ENCODE measurements at regions not wholly inside any gene's neighbourhood (a gene's known extent, or its start where the extent isn't known, plus 50 kb on each side); places are given as distances from the start of the nearest gene placed in this dataset.

DNA sequence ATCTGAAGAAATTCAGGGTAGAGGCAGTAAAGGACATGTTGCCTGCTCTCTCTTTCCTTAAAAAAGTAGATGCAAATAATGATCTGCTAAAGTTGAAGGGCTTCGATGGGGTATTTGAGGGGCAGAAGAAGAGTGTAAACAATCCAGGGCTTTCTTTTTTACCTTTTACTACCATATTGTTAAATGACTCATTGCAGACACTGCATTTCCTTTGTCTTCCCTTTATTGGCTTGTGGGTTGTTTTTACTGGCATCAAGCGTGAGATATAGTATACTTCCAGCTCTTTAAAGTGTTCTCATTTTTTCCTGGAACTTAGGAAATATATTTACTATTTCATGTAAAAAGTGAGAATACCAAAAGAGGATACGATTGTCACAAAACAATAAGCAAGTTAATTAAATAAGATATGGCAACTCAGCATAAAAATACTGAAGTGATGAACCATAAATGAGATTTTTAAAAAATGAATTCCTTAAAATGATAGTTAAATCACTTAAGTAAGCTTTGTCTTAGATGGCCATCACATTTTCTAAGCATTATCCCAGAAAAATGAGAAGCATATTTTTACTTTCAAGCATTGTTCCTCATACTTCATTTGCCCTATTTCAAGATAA is 72.3 kb upstream of the KRAS start:
- Histone ChIP-seq H3K9ac (ENCODE audit: low read length) (peak overlapping the region; percentile 16), H3K27me3 (ENCODE audit: insufficient read depth, low read length) (no peaks in the 10 kb centered on the region), H3K4me2 (ENCODE audit: low read length) (peak overlapping the region; percentile 68), H3K36me3 (ENCODE audit: insufficient read depth, low read length) (no peaks in the 10 kb centered on the region), H4K20me1 (ENCODE audit: insufficient read depth, low read length) (no peaks in the 10 kb centered on the region), H3K27ac (ENCODE audit: low read depth, low read length) (peak overlapping the region; percentile 46), H2AFZ (ENCODE audit: low read depth, low read length) (peak overlapping the region; percentile 57), H3K9me3 (ENCODE audit: insufficient read depth, low read depth, low read length) (no peaks in the 10 kb centered on the region), H3K4me3 (ENCODE audit: insufficient read depth, low read depth, low read length) (no peak overlapping the region), H3K4me1 (ENCODE audit: insufficient read depth, low read length) (peaks cover 16% of the 10 kb centered on the region), H3K79me2 (ENCODE audit: insufficient read depth, low read length) (no peaks in the 10 kb centered on the region)
- peaks cover 16% of the 10 kb centered on the region for H3K4me1 Mint-ChIP-seq (ENCODE audit: low read depth, unreplicated experiment)
- H3K27me3 Mint-ChIP-seq (ENCODE audit: low read depth, unreplicated experiment) = no peaks in the 10 kb centered on the region
- DNase-seq (ENCODE audit: low read depth) = peak; percentile 73
- no peak overlapping the region for H3K4me3 Mint-ChIP-seq (ENCODE audit: unreplicated experiment)
- no peaks in the 10 kb centered on the region for H3K36me3 Mint-ChIP-seq (ENCODE audit: low read depth, unreplicated experiment)
- TF ChIP-seq, protein P1, sequence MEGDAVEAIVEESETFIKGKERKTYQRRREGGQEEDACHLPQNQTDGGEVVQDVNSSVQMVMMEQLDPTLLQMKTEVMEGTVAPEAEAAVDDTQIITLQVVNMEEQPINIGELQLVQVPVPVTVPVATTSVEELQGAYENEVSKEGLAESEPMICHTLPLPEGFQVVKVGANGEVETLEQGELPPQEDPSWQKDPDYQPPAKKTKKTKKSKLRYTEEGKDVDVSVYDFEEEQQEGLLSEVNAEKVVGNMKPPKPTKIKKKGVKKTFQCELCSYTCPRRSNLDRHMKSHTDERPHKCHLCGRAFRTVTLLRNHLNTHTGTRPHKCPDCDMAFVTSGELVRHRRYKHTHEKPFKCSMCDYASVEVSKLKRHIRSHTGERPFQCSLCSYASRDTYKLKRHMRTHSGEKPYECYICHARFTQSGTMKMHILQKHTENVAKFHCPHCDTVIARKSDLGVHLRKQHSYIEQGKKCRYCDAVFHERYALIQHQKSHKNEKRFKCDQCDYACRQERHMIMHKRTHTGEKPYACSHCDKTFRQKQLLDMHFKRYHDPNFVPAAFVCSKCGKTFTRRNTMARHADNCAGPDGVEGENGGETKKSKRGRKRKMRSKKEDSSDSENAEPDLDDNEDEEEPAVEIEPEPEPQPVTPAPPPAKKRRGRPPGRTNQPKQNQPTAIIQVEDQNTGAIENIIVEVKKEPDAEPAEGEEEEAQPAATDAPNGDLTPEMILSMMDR (IDR thresholded peaks at IDR 0.05; ENCODE audit: insufficient read depth, low read depth, low read length) = no peak
- TF ChIP-seq EZH2 (IDR thresholded peaks at IDR 0.05; ENCODE audit: insufficient read depth, low read length) = no peak
- no peaks in the 10 kb centered on the region for H3K9me3 Mint-ChIP-seq (ENCODE audit: unreplicated experiment)
- peak; percentile 26 for FAIRE-seq
- no peak overlapping the region for H3K27ac Mint-ChIP-seq (ENCODE audit: unreplicated experiment)

DNA sequence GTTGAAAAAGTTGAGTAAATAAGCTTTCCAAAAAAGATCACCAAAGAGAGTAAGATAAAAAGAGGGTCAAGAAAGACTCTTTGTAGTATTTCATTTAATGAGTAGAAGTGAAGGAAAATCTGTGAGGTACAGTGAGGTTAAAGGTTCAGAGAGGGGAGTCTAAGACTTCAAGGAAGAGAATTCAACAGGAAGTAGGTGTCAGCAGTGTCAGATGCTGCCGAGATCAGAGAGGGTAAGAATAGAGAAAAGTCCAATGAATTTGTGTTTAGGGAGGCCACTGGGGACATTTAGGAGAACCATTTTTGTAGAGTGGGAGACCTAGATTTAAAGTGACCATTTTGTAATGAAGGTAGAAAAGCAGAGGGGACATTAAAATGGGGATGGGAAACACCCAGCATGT is 71.6 kb upstream of the KRAS start:
- DNase-seq (ENCODE audit: low read depth) = no peak
- H3K27ac ChIP-seq (ENCODE audit: low read depth, low read length) = peak overlapping the region; percentile 46
- no peaks in the 10 kb centered on the region for H3K36me3 ChIP-seq (ENCODE audit: insufficient read depth, low read length)
- TF ChIP-seq, protein P1 (IDR thresholded peaks at IDR 0.05; ENCODE audit: insufficient read depth, low read depth, low read length) = no peak
- no peak for TF ChIP-seq EZH2 (IDR thresholded peaks at IDR 0.05; ENCODE audit: insufficient read depth, low read length)
- H3K79me2 ChIP-seq (ENCODE audit: insufficient read depth, low read length) = no peaks in the 10 kb centered on the region
- H3K9me3 ChIP-seq (ENCODE audit: insufficient read depth, low read depth, low read length) = no peaks in the 10 kb centered on the region
- H3K4me1 Mint-ChIP-seq (ENCODE audit: low read depth, unreplicated experiment) = peaks cover 19% of the 10 kb centered on the region
- no peaks in the 10 kb centered on the region for H4K20me1 ChIP-seq (ENCODE audit: insufficient read depth, low read length)
- no peaks in the 10 kb centered on the region for H3K27me3 ChIP-seq (ENCODE audit: insufficient read depth, low read length)
- H3K27me3 Mint-ChIP-seq (ENCODE audit: low read depth, unreplicated experiment) = no peaks in the 10 kb centered on the region
- H3K4me2 ChIP-seq (ENCODE audit: low read length) = peak overlapping the region; percentile 68
- FAIRE-seq = no peak
- H3K36me3 Mint-ChIP-seq (ENCODE audit: low read depth, unreplicated experiment) = no peaks in the 10 kb centered on the region
- no peak overlapping the region for H3K4me3 ChIP-seq (ENCODE audit: insufficient read depth, low read depth, low read length)
- peak overlapping the region; percentile 16 for H3K9ac ChIP-seq (ENCODE audit: low read length)
- peak overlapping the region; percentile 57 for H2AFZ ChIP-seq (ENCODE audit: low read depth, low read length)
- peaks cover 16% of the 10 kb centered on the region for H3K4me1 ChIP-seq (ENCODE audit: insufficient read depth, low read length)
- H3K4me3 Mint-ChIP-seq (ENCODE audit: unreplicated experiment) = no peak overlapping the region
- no peaks in the 10 kb centered on the region for H3K9me3 Mint-ChIP-seq (ENCODE audit: unreplicated experiment)
- H3K27ac Mint-ChIP-seq (ENCODE audit: unreplicated experiment) = no peak overlapping the region

DNA sequence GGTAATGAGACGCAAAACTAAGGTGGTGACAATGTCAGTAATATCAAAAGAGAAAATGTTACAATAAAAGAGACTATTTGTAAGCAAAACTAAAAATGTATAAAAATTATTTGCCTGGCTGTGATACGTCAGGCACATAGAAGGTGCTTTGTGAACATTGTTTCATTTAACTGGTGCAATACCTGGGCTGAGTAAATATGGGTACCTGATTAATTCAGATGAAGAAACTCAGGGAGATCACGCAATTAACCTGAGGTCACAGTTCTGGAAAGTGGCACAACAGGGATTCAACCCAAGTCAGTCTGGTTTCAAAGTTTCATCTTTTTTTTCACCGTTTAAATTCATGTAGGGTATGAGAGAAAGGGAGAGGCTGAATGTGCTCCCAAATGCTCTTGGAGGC is 71.0 kb upstream of the KRAS start:
- H3K36me3 Mint-ChIP-seq (ENCODE audit: low read depth, unreplicated experiment) = no peaks in the 10 kb centered on the region
- Histone ChIP-seq H3K4me2 (ENCODE audit: low read length) (no peak overlapping the region), H3K9me3 (ENCODE audit: insufficient read depth, low read depth, low read length) (no peaks in the 10 kb centered on the region), H3K79me2 (ENCODE audit: insufficient read depth, low read length) (no peaks in the 10 kb centered on the region), H3K9ac (ENCODE audit: low read length) (no peak overlapping the region), H3K36me3 (ENCODE audit: insufficient read depth, low read length) (no peaks in the 10 kb centered on the region), H3K27me3 (ENCODE audit: insufficient read depth, low read length) (no peaks in the 10 kb centered on the region), H3K4me3 (ENCODE audit: insufficient read depth, low read depth, low read length) (no peak overlapping the region), H3K4me1 (ENCODE audit: insufficient read depth, low read length) (peaks cover 16% of the 10 kb centered on the region), H2AFZ (ENCODE audit: low read depth, low read length) (no peak overlapping the region), H4K20me1 (ENCODE audit: insufficient read depth, low read length) (no peaks in the 10 kb centered on the region), H3K27ac (ENCODE audit: low read depth, low read length) (no peak overlapping the region)
- H3K4me3 Mint-ChIP-seq (ENCODE audit: unreplicated experiment) = no peak overlapping the region
- H3K9me3 Mint-ChIP-seq (ENCODE audit: unreplicated experiment) = no peaks in the 10 kb centered on the region
- DNase-seq (ENCODE audit: low read depth) (no peak), FAIRE-seq (no peak)
- no peak overlapping the region for H3K27ac Mint-ChIP-seq (ENCODE audit: unreplicated experiment)
- TF ChIP-seq EZH2 (IDR thresholded peaks at IDR 0.05; ENCODE audit: insufficient read depth, low read length) = no peak
- TF ChIP-seq, protein P1 (IDR thresholded peaks at IDR 0.05; ENCODE audit: insufficient read depth, low read depth, low read length) = no peak
- H3K27me3 Mint-ChIP-seq (ENCODE audit: low read depth, unreplicated experiment) = no peaks in the 10 kb centered on the region
- H3K4me1 Mint-ChIP-seq (ENCODE audit: low read depth, unreplicated experiment) = peaks cover 19% of the 10 kb centered on the region
